ENCODE measurements at regions not wholly inside any gene's neighbourhood (a gene's known extent, or its start where the extent isn't known, plus 50 kb on each side); places are given as distances from the start of the nearest gene placed in this dataset.

DNA sequence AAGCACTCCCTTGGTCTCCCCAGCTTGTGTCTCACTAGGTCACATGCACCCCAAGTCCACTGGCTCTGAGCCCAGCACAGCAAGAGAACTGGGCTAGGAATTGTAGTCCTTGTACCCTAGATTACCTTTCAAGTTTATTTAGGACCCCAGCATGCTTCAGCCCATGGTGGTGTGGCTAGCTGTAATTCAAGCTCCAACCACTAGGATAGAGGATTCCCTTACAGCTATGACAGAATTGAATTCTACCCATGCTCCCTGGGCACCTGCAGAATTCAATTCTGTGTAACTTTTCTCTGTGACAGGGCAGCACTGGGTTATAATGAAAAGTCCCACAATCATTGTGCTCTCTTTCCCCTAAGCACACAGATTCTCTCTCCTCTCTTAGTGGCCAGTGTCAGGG, 253.8 kb upstream of the DMD start:
- no peak overlapping the region for H3K4me3 ChIP-seq (ENCODE audit: low read depth, low read length)

DNA sequence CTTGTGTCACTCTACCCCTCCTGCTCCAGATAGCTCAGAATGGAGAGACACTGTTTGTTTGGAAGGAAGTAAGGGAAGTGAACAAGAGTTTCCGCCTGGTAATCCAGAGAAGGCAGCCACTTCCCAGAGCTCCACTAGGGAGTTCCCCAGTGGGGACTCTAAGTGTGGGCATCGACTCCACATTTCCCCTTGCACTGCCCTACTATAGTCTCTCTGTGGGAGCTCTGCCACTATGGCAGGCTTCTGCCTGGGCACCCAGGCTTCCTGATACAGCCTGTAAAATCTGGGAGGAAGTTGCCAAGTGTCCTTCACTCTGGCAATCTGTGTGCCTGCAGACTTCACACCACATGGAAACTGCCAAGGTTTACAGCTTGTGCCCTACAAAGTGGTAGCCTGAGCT, 245.8 kb upstream of the DMD start:
- H3K4me3 ChIP-seq (ENCODE audit: low read depth, low read length) = no peak overlapping the region
- TF ChIP-seq, protein P1, sequence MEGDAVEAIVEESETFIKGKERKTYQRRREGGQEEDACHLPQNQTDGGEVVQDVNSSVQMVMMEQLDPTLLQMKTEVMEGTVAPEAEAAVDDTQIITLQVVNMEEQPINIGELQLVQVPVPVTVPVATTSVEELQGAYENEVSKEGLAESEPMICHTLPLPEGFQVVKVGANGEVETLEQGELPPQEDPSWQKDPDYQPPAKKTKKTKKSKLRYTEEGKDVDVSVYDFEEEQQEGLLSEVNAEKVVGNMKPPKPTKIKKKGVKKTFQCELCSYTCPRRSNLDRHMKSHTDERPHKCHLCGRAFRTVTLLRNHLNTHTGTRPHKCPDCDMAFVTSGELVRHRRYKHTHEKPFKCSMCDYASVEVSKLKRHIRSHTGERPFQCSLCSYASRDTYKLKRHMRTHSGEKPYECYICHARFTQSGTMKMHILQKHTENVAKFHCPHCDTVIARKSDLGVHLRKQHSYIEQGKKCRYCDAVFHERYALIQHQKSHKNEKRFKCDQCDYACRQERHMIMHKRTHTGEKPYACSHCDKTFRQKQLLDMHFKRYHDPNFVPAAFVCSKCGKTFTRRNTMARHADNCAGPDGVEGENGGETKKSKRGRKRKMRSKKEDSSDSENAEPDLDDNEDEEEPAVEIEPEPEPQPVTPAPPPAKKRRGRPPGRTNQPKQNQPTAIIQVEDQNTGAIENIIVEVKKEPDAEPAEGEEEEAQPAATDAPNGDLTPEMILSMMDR (IDR thresholded peaks at IDR 0.05; ENCODE audit: low read depth, low read length) = no peak

More for the DNA sequence above, 253.8 kb upstream of the DMD start:
- TF ChIP-seq, protein P1 (IDR thresholded peaks at IDR 0.05; ENCODE audit: low read depth, low read length) = no peak

DNA sequence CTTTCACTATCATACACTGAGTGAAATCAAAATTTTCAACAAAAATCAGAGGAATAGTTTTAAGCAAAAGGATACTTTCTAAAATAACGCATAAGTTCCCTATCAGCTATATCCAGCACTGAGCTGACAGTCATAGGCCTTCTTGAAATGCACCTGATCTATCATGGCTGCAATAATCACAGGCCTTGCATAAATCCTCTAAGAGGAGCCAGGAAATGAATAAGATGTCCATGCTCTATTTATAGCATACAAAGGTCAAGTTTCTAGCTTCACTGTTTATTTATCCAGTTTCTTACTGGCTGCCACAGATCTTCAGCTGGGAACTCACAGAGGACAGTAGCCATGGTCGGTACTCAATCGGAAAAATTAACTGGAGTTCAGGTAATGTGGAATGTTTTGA, 235.9 kb upstream of the DMD start:
- no peak overlapping the region for H3K4me3 ChIP-seq (ENCODE audit: low read depth, low read length)

DNA sequence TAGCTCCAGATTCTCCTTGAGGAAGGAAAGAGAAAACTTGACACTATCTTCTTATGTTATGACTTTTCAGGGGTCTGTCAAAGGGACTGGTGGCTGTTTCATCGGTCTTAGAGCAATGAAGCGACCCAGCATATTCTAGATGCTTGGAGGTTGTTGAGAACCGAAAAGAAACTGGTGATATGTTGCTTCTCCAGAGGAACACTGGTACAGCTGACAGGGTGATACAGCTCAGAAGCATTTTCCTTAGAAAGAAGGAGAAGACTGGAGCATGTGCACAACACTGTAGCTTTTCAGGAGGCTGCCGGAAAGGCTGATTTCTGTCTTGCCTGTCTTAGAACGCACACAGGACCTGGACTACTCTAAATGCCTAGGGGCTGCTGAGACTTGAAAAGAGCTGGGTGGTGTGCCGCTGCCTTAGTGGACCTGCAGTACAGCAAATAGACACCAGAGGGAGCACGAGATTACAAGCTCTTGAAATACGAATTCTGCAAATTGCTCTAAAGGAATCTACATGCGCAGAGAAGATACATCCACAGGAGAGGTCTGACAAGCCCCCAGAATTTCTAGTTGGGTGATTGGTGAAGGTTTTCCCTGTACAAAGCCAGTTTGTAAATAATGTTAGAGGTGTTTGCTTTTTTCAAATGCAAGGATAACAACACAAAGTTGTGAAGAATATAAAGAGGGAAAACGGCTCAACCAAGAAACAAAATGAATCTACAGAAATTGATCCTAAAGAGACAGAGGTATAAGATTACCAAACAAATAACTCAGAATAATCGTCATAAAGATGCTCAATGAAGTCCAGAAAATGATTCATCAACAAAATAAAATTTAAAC, 223.1 kb upstream of the DMD start:
- H3K4me3 ChIP-seq (ENCODE audit: low read depth, low read length) = no peak overlapping the region
- TF ChIP-seq, protein P1 (IDR thresholded peaks at IDR 0.05; ENCODE audit: low read depth, low read length) = peak; percentile 73

More for the DNA sequence above, 235.9 kb upstream of the DMD start:
- TF ChIP-seq, protein P1 (IDR thresholded peaks at IDR 0.05; ENCODE audit: low read depth, low read length) = no peak

DNA sequence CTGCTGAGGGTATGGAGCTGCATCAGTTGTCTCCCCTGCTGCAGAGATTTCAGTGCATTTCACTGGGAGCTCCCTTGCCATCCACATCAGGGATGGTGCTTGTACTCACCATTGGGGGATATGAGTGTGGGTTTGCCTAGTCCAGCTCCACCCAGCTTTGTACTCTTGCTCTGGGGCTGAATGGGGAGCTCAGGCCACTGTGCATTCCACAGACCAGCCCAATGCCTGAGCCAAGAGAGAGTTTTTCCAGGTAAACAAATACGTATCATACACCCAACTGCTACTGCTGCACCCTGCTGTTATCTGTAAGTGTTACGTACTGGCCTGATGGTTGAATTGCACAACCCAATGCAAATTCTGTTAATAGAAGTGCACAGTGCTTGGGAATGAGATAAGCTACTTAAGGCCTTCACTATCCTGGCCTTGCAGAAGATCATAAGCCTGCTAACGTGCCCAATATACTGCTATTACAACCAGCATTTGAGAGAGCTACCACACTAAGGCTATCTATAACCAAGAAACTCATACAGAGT, 205.0 kb upstream of the DMD start:
- TF ChIP-seq, protein P1 (IDR thresholded peaks at IDR 0.05; ENCODE audit: low read depth, low read length) = no peak
- H3K4me3 ChIP-seq (ENCODE audit: low read depth, low read length) = no peak overlapping the region

DNA sequence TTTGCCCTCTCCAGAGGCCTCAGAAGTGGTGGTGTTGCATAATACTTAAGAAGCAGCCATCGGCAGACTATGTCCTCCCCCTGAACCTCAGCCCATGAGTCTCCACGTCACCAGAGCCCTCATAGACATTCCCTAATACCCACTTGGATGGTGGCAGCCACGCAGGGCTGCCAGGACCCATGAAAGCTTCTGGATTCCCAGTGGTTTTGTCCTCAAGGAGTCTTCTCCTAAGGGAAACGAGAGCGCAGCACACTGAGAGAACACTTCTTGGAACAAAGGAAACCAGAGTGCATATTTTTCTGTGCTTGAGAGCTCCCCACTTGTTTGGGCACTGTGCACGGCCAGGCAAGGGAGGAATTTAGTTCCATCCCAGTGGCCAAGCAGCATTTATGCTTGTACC, 204.1 kb upstream of the DMD start:
- TF ChIP-seq, protein P1 (IDR thresholded peaks at IDR 0.05; ENCODE audit: low read depth, low read length) = no peak
- H3K4me3 ChIP-seq (ENCODE audit: low read depth, low read length) = no peak overlapping the region

DNA sequence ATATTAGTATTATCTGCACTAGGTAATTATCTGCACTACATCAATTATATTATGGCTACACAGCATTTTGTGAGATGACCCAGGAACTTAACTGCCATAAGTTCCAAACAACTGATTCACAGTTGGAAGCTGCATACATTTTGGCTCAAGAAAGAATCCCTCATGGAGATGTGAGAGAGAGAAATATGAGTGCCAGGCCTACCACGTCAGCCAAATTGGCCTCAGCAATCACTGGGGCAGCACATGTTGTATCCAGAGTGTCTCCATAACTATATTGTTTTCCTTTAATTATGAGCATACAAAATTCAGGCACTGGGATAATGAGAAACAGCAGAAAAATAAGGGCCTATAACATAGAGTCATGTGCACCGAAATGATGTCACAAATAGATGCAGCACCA, 174.2 kb upstream of the DMD start:
- no peak overlapping the region for H3K4me3 ChIP-seq (ENCODE audit: low read depth, low read length)
- TF ChIP-seq, protein P1 (IDR thresholded peaks at IDR 0.05; ENCODE audit: low read depth, low read length) = no peak

All from WI38 (cell line).